ENCODE measurements at regions not wholly inside any gene's neighbourhood (a gene's known extent, or its start where the extent isn't known, plus 50 kb on each side); places are given as distances from the start of the nearest gene placed in this dataset.
"Not testable (repeated sequence)": the region's sequence is repeated elsewhere in the genome, so short reads cannot be mapped to it uniquely, and the experiment has no call there.

DNA sequence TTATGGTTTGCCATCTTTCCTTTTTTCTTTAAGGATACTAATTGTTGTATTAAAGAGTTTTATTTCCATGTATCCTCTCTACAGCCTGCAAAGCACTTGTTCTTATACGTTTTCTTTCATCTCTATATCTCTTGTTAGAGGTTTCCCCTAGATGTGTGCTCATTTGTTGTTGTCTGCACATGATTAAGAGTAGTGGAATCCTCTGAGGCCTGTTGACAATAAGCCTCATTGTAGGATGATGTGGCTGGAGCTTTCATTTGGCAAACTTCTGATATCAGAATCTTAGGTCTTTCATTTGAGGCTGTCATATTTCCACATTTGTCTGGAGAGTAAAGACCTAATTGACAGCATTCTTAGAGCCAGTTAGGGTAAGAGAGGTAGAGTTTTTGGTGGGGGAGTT lies 506.0 kb downstream of the DIPK2A start:
- no peak for DNase-seq

DNA sequence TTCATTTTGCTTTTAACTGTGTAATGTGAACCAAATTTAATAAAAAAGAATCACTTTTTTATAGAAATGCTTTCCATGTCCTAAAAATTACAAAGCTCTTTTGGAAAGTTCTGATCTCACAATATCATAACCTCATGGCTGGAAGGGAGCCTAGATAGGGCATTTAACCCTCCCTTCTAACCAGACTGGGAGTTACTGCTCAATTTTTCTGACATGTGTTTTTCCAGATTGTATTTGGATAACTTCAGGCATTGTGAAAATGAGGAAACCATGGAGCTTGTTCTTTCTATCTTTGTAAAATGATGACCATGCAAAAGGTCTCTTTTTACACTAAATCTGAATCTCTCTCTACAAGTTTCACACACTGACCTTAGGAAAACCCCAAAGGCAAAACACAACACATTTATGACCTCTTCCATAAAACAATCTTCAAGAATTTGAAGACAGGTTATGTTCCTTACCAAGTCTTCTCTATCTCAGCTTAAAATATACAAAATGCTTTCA lies 508.8 kb downstream of the DIPK2A start:
- DNase-seq = no peak

DNA sequence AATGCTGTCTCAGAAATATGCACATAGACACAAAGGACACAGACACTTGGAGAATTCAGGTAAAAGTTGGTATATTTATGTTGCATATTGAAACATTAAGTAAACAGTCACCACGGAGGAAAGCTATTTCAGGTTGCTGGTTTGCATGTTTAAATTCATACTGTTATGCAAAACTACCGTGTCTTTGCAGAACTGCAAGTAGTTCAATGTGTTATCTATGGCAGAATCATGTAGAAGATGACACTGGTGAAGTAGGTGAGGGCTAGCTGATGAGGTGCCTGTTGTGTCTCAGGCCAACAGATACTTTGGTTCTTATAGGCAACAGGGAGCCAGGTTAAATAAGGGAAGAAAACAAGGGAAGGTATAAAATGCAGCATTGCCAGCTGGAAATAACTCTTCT lies 511.3 kb downstream of the DIPK2A start:
- no peak for DNase-seq

DNA sequence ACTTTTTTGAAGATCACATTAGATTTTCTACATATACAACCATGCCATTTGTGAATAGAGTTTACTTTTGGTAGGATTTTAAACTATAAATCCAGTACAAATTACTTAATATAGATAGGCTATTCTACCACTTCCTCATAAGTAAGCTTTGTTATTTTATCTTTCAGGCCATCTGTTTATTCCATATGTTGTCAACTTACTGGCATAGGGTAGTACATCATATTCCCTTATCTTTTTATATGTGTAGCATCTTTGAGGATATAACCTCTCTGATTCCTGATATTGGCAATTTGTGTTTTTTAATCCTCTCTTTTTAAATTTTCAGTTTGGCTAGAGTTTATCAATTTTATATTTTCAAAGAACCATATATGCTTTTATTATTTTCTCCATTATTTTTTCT lies 515.4 kb downstream of the DIPK2A start:
- DNase-seq = peak; percentile 36

DNA sequence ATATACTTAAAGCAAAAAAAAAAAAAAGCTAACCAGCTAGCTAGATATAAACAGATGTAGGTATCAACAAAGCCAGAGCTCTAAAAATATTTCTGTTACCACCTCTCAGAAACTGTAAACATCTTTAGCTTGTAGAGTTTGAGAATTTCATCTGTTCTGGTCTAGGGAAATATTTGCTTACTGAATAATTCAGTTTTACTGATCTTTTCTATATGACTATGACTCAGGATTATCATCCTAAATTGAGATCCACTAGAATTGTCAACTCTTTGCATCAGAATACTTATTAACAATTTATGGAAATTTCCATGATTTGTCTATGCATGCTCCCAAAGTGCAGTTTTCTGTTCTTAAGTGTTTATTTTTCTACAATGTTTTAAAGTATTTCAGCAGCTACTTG lies 517.3 kb downstream of the DIPK2A start:
- DNase-seq = no peak

DNA sequence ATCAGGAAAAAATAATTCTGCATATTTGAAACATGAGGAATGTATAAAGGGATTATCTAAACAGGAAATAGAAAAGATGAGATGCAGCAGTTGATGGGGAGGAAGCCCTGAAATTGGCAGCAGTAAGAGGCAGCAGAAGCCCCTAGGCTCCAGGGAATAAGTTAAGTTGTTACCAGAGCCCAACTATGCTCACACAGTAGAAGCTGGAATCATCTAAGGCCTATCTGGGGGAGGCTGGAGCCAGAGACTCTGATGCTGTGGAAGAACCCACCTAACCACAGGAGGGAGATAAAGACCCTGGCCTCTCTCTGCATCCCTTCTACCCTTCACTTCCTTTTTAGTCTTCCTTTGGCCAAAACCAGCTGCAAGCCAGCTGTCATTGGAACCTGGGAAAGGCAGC lies 519.7 kb downstream of the DIPK2A start:
- DNase-seq = peak; percentile 4

DNA sequence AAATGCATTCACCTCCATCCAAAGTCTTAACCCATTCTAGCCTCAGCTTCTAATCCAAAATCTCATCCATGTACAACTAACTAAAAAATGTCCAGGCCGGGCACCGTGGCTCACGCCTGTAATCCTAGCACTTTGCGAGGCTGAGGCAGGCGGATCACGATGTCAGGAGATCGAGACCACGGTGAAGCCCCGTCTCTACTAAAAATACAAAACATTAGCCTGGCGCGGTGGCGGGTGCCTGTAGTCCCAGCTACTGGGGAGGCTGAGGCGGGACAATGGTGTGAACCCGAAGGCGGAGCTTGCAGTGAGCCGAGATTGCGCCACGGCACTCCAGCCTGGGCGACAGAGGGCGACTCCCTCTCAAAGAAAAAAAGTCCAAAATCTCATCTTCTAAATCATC lies 523.0 kb downstream of the DIPK2A start:
- DNase-seq = not testable (repeated sequence)

DNA sequence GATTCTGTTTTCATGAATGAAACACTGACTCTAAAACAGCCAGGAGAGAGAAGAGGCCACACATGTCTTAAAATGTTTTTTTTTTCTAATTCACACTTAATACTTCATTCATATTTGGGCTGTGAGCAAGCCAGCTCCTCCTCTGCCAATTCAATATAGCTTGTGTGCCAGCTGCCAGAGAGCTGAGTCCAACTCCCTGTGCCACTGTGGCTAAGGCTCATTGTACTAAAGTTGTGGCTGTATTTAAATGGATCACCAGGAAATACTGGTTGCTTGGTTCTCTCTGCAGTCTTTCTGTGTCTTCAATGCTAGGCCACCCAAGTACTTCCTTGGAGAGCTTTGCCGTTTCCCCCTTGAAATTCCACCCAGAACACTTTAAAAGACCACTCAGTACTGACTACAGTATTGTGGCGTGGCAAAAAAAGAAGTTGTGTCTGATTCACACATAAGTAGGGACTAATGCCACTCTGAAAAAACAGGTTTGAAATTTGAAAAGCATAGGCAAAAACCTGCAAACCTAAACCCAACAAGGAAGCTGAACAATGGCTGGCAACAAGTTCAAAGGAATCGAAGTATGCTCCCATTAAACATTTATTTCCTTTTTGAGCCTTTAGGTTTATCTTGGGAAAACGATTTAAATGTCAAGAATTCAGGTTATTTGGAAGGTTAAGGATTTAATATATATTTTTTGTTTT lies 524.7 kb downstream of the DIPK2A start:
- no peak for DNase-seq

DNA sequence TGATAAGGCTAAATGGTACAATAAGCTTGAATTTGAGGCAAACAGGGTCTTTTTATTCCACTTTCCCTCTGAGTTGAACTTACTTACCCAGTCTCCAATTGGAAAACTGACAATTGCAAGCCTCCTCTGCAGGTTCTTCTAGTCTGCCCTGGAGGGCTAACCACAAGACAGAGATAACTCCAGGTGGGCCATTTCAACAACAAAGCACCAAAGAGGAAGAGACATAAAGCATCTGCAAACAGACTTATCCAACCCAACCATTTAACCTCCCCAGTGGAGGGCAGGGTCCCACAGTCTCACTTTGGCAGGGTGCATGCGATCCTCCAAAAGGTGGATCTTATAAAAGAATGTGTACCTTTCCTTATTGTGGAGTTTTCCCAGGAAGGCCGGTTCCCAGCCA lies 525.8 kb downstream of the DIPK2A start:
- DNase-seq = no peak

DNA sequence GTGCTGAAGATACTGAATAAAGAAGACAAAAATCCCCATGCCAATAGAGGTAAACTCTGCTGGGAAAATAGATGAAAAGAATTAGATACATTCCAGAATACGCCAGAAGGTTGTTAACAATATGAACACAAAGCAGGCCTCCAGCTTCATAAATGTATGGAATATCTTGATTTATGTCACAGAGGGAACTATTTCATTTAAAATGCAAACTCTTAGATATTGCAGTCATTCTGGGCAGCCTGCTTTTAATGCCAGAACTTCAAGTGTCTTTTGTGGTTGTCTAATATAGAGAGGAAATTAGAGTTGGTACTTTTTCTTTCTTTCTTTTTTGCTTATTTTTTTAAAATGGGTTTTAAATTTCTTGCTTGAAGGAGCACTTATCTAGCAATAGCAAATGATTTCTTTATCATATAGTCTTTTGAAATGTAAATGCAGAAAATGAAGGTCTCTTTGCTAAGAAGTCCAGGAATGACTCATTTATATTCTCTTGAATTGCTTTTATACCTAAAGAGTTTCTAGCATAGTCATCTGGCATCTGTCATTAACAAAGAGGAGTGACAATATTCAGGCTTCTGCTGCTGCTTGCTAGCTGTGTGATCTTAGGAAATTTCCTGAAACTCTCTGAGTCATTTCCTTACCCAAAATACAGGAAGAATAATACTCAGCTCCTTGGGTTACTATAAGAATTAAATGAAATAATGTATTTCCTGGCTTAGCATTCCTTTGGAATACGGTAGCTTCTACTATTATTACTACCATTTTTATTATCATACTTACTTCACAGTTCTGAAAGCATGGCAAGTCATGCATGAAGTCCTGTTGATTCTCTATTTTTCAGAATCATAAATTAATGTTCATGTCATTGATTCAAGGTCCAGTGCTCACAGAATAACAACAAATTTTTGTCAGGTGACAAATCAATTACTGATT lies 527.6 kb downstream of the DIPK2A start:
- no peak for DNase-seq

DNA sequence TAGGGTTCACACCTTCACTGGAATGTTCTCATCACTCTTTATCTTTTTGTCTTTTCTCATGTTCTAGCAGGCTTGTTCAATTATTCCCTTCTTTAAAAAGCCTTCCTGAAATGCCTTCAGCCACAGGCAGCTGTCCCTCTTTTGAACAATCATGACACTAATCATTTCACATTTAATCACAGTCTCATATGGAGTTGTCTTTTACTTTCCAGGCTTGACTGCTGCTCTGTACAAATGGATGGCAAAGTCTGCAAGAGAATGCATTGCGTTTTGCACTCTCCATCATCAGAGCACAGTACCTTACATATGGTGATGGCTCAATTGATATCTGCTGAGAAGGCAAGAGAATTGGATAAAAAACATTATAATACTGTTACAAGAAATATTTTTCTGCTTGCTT lies 529.8 kb downstream of the DIPK2A start:
- DNase-seq = no peak

DNA sequence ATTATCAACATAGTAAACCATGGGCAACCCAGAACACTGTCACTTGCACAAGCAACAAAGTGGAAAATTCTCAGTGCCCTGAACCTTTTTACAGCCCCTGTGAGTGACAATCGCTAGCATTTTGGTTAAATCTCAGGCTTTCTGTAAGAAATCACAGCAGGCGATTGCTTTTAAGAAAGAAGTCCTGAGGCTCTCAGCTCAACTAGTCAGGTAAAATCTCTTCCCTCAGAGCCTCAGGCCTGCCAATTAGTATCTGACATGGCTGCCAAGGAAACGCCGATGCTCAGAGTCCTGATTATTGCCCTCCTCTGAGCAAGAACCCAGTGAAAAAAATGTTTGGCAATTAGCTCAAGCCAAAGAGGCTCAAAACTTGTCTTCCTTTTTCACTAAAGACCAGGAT lies 530.8 kb downstream of the DIPK2A start:
- DNase-seq = no peak

DNA sequence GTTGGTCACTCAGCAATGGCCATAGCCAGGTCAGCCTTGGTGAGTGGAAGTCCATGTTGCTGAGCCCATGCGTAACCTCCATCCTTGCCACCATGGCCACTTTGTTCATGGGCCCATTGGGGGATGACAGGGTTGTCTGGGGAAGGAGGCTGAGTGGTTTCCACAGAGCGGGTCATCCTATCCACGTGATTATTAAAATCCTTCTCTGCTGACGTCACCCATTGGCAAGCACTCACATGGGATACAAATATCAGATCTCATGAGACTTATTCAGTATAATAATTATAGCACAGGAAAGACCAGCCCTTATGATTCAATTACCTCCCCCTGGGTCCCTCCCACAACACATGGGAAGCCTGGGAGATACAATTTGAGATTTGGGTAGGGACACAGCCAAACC lies 534.8 kb downstream of the DIPK2A start:
- not testable (repeated sequence) for DNase-seq

DNA sequence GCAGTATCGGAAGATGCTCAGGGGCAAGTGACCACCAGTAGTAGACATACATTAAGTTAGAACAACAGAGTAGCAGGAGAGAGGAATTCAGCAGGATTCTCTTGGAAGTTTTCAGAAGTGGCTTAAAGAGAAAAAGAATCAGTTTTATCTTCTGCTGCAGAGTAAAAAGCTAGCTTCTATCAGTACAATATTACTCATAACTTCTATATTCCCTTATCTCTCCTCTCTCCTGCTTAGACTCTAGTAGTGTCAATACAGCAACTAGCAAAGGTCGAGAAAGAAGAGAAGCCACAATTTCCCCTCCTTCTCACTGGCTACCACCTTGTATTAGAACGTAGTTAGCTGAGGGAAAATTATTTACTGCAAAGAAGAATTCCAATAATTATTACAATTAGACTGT lies 539.7 kb downstream of the DIPK2A start:
- no peak for DNase-seq

DNA sequence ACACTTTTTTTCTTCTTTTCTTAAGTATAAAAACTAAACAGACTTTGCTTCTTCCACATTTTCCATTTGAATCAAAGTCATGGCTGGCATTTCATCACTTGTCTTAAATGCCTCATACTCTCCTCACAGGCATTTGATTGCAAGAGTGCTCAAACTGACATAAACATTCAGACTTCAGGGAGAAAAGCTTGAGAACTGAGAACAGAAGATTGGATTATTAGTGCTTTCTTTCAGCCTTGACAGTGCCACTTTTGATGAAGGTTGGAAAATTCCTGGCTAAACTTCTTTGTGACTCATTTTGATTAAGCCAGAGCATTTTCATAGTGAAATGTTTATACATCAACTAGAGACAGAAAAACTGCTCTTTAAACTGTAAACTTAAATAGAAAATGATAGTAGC lies 544.4 kb downstream of the DIPK2A start:
- no peak for DNase-seq

DNA sequence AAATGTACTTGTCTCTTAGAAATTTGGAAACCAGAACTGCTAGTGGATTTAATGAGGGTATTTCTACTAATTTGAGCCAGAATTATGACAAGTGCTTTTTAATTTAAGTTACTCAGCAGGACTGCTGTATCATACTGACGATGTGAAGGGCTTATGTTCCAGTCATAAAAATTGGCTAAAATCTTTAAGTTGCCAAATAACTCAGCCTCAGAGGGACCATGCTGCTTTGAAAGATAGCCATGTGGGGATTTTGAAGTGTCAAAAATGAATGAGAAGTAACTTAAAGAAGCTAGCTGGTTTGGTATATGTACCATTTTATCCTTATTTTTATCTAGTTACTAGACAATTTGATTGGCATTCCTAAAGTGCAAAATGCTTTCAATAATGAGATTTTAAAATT lies 545.0 kb downstream of the DIPK2A start:
- DNase-seq = no peak

DNA sequence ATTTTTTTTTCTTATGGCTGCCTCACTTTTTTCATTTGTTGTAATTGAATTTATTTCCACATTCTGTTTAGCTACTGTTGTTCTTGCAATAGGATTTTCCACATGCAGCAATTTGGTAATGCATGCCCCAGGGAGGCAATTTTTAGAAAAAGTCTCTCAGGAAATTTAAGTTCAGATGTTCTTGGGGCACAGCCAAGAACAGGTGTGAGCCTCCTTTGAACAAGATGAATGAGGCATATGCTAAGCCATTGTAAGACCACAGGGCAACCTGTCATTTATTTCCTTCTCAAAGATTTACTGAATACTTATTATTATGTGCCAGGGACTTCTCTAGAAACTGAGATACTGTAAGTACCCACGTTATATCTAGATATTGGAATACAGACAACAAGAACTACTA lies 549.5 kb downstream of the DIPK2A start:
- no peak for DNase-seq

DNA sequence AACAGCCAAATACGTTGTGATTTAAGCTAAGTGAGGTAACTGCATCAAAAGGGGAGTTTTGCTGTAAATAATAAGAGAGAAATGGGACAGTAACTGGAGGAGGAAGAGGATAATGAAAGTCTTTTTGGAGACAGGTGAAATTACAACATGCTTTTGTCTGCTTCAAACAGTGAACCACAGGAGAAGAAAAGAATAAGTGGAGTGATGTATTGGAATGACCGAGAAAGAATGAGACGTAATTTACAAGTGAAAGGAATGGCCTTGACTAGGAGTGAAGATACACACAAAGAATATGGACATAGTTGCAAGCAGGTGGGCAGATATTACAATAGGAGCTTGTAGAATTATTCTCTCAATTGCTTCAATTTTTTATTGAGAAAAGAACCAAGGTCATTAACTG lies 550.8 kb downstream of the DIPK2A start:
- DNase-seq = no peak

DNA sequence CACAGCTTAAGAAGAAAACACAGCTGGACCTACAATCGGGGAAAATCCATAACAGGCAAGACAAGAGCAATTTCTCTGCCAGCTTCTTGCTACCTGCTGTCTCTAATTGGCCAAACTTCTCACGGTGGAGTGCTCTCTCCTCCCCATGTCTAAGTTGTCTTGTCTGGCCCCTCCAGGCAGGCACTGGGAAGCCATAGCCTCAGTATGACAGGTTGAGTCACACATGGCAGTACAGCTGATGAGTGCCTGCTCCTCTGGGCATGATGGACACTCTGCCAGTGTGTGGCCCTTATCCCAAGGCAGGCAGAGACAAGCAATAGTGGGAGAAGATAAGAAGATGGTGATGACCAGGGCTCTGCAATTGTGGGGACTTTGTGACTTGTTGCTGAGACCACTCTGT lies 551.8 kb downstream of the DIPK2A start:
- no peak for DNase-seq

DNA sequence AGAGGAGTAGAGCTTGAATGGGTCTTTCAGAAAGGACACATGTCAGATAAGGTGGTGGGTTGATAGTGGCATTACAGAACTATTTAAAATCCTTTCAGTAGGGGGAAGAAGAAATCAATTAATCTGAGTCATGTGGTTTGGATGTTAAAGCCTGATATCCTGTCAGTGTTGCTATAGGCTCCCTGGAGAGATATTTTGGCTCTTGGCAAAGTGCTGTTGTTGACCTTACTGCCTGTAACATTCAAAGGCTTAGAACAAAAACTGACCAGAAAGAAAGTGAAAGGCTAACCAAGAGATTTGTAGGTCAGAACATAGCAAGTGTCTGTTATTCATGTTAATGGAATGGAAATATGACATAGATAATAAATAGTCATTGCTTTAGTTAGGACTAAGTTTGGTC lies 552.9 kb downstream of the DIPK2A start:
- DNase-seq = no peak

DNA sequence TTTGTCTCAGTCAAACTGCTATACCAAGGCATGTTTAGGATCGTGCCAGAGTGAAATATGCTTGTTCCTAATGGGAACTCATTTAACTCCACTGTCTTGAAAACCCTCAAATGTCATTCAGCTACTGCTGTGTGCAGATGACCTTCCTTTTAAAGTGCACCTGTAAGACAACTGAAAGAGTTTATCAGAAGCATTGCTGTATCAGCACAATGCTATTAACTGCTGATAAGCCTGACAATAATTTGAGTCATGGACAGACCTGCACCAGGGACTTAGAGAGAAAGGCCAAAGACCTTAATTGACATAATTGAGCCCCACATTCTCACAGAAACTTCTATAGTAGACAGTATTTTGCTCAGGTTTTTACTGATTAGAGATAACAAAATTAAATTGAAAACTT lies 557.9 kb downstream of the DIPK2A start:
- no peak for DNase-seq

DNA sequence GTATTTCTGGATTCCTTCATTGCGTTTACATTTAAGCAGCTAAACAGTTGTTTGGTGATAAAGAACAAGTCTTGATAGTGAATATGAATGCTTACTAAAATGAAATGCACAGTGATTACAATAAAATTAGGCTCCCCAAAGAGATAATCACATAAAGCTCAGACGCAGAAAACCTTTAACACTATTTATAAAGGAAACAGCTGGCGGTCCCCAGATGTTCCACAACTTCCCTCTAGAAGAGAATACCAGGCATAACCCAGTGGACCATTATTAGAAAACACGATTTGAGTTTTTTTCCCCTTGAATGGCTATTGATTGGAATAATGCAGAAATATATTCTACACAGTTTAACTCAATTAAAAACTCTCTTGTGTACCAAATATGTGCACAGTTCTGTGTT lies 573.2 kb downstream of the DIPK2A start:
- no peak for DNase-seq

DNA sequence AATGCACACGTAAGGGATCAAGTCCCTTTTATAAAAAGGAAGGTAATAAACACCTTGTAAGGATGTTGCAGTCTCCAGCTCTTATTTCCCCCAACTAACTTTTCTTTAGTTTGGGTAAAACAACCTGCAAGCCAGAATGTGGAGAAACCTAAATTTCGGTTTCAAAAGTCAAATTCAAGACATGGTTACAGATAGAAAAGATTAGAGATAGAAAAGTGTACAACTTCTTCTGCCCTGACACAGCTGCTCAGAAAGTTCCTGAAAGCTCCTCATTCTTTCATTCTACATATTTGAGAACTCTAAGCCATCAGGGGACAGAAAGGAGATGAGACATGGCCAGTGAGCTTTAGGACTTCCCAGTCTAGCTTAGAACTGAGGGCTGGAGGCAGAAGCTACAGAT lies 574.9 kb downstream of the DIPK2A start:
- DNase-seq = no peak

DNA sequence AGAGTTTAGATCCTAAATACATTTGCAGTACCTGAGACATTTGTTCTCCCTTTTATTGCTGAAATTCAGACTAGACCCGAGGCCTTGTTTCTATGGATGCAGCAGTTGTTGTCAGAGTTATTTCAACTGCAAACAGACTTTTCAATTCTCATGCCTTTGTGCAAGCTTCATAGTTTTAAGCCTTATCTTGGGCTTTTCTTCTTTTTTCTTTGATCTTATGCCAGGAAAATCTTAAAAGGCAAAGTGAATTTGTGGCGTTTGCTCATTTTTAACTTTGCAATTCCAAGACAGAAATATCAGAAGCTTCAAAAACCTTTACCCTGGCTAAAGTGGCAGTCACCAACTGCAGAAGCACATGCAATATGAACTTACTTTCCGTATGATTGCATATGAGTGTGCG lies 576.7 kb downstream of the DIPK2A start:
- no peak for DNase-seq

All from hematopoietic multipotent progenitor cell treated with erythropoietin and hydrocortisone succinate and interleukin-3 and kit ligand, for 4 days (in vitro differentiated cells).